Activated CD8-positive, alpha-beta T cell treated with anti-CD3 and anti-CD28 coated beads for 36 hours (primary cell): ENCODE measurements at regions not wholly inside any gene's neighbourhood (a gene's known extent, or its start where the extent isn't known, plus 50 kb on each side); places are given as distances from the start of the nearest gene placed in this dataset.

Experiments used
- ATAC-seq: fragments of 200-7000 bp; cut with Tn5 transposase; one replicate; pipeline ENCODE4 v1.10.0; 2021; ENCODE audit warnings: mild to moderate bottlenecking, moderate library complexity
- CTCF ChIA-PET: fragments of 350-600 bp; sonication (Branson Sonifier 250); formaldehyde crosslinking; loops from one replicate; lab custom pipeline; 2021; ENCODE audit warnings: antibody characterized with exemption; lab: Charles Lee
- POLR2A ChIA-PET: fragments of 350-600 bp; sonication (Branson Sonifier 250); formaldehyde crosslinking; loops from one replicate; lab custom pipeline; 2021; ENCODE audit warnings: antibody characterized with exemption; lab: Charles Lee
- DNase-seq: peaks from one replicate; pipeline ENCODE4 v3.0.0-alpha.2; 2020
- H3K27ac Mint-ChIP-seq: one replicate; pipeline ENCODE4 v1.8.0; 2021; ENCODE audit warnings: mild to moderate bottlenecking, mixed read lengths
- H3K27me3 Mint-ChIP-seq: one replicate; pipeline ENCODE4 v1.8.0; 2021; ENCODE audit warnings: mixed read lengths
- H3K36me3 Mint-ChIP-seq: one replicate; pipeline ENCODE4 v1.8.0; 2021; ENCODE audit warnings: low read depth, mixed read lengths
- H3K4me1 Mint-ChIP-seq: one replicate; pipeline ENCODE4 v1.8.0; 2021; ENCODE audit warnings: low read depth, mixed read lengths
- H3K4me3 Mint-ChIP-seq: one replicate; pipeline ENCODE4 v1.8.0; 2021; ENCODE audit warnings: mild to moderate bottlenecking, moderate library complexity, mixed read lengths
- H3K9me3 Mint-ChIP-seq: one replicate; pipeline ENCODE4 v1.8.0; 2021; ENCODE audit warnings: mixed read lengths
- intact Hi-C: fragments of 100-400 bp; cut with micrococcal nuclease; formaldehyde crosslinking; loops from one replicate; pipeline ENCODE4 v1.10.0; 2022
- TF ChIP-seq, protein P1 (sequence below): fragments of 200-600 bp; IDR thresholded peaks from one replicate; pipeline ENCODE4 v1.8.0; 2022; ENCODE audit warnings: antibody characterized with exemption, mild to moderate bottlenecking

DNA sequence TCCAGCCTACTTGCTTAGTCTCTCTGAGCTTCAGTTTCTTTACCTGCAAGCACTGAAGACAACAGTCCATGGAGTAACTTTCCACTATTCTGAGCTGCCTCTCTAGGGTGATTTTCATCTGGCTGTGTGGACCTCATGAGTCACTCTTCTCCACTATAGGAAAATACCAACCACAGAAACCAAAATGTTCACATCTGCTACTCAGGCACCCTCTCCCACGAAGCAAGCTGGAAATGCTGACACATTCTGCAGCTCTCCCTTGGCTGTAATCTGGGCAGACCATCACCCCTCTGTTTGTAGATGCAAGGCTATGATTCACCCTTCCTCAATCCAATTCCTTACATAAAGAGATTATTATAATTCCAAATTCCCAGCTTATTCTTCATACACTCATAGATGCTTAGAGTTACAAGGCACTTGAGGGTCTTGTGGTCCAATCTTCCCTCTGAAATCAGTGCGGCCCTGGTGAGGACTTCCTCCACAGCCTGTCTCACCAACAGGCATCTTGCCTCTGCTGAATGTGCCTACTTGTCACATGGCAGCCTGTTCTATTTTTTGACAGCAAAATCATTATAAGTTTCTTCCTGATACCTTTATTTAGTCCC is 97.0 kb upstream of the LNX1 start:
- CTCF ChIA-PET, result interaction anchor here (1.5 kb wide), 1 partner anchor 10 kb away, joined by 3 read pairs; no protein-coding TSS in a partner anchor
- peak; percentile 67 for DNase-seq
- H3K4me1 Mint-ChIP-seq, result peaks cover 13% of the 10 kb centered on the region
- no peak overlapping the region for H3K4me3 Mint-ChIP-seq
- H3K36me3 Mint-ChIP-seq, result no peaks in the 10 kb centered on the region
- peak; percentile 88 for ATAC-seq
- TF ChIP-seq, protein P1, sequence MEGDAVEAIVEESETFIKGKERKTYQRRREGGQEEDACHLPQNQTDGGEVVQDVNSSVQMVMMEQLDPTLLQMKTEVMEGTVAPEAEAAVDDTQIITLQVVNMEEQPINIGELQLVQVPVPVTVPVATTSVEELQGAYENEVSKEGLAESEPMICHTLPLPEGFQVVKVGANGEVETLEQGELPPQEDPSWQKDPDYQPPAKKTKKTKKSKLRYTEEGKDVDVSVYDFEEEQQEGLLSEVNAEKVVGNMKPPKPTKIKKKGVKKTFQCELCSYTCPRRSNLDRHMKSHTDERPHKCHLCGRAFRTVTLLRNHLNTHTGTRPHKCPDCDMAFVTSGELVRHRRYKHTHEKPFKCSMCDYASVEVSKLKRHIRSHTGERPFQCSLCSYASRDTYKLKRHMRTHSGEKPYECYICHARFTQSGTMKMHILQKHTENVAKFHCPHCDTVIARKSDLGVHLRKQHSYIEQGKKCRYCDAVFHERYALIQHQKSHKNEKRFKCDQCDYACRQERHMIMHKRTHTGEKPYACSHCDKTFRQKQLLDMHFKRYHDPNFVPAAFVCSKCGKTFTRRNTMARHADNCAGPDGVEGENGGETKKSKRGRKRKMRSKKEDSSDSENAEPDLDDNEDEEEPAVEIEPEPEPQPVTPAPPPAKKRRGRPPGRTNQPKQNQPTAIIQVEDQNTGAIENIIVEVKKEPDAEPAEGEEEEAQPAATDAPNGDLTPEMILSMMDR, result no peak
- intact Hi-C loops, result no loop called here
- H3K9me3 Mint-ChIP-seq, result no peaks in the 10 kb centered on the region
- H3K27me3 Mint-ChIP-seq, result peaks cover 37% of the 10 kb centered on the region
- POLR2A ChIA-PET, result no interaction called here
- peak overlapping the region; percentile 17 for H3K27ac Mint-ChIP-seq

DNA sequence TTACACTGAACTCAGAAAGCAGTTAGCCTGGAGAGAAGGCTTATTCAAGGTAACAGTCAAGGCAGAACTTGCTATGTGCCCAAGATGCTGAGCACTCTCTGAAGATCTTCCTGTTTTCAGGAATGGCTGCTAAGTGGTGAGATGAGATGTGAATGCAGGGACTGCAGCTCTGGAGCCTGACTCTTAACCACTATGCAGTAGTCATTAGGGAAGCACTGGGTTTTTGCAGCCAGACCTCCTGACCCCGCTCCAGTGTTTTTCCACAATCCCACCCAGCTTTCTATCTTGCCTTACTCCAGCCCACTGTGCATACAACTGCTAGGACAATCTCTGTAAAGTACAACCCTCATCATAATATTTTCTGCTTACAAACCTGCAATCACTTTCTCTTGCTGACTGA is 95.2 kb upstream of the LNX1 start:
- CTCF ChIA-PET, result no interaction called here
- Mint-ChIP-seq H3K4me3 (no peak overlapping the region), H3K9me3 (no peaks in the 10 kb centered on the region), H3K27me3 (peaks cover 37% of the 10 kb centered on the region), H3K27ac (no peak overlapping the region), H3K36me3 (no peaks in the 10 kb centered on the region), H3K4me1 (peaks cover 13% of the 10 kb centered on the region)
- intact Hi-C loops, result no loop called here
- DNase-seq (no peak), ATAC-seq (no peak)
- TF ChIP-seq, protein P1, result no peak
- POLR2A ChIA-PET, result no interaction called here

DNA sequence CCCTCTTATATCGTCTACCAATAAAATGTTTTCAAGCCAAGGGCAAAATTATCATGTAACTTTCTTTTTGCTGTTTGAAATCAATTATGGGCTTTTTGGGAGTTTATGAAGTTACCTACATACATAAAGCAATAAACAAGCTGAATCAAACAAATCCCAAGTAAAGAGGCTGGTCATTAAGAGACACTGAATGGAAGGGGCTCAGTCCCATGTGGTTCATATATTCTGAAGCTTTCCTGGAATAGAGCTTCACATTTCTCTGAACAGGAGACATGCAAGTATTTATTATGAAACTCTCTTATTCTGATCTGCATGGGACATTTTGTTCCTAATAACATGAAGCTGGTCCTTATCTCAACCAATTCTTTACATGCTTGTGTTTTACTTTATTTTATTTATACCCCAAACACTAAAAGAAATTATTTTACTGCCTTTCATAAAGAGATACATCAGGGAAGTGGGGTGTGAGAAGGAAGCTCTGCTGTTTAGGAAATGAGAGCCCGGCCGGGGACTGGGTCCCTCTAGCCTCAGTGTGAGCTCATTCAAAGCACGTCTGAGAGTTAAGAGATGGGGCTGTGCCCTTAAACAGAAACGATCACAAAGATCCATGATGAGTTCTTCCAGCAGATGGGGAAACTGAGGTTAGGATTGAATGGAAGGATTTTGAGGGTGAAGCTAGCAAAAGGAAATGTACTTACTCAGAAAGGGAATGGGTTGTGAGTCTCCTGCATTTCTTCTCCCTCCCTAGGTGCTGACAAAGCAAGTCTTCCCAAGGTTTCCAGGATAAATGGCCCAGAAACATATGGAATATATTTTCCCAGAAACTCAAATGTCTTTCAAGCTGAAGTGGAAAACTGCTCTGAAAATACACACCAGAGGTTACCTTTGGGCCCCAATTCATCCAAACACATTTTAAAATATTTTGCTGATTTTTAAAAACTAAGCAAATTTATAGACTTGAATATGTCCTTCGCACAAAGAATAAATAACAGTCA is 93.1 kb upstream of the LNX1 start:
- Mint-ChIP-seq H3K27me3 (peaks cover 23% of the 10 kb centered on the region), H3K9me3 (no peaks in the 10 kb centered on the region)
- intact Hi-C loops, result no loop called here

DNA sequence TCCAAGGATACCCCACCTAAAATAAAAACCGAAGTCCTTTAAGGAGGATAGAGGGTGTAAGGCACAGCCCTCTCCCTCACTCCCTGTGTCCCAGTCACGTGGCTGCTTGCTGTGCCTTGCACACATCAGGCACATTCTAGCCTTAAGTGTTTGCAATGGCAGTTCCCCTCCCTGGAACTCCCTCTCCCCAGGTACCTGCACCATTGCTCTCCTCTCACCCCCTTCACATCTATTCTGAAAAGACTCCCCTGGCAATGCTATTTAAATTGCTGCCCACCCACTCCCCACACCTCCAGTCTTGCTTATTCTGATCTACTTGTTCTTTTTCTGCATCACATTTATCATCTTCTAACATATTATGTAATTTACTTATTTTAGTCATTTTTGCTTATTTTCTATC is 91.6 kb upstream of the LNX1 start:
- no peaks in the 10 kb centered on the region for H3K36me3 Mint-ChIP-seq
- no peak for DNase-seq
- ATAC-seq, result no peak
- no peaks in the 10 kb centered on the region for H3K9me3 Mint-ChIP-seq
- H3K4me1 Mint-ChIP-seq, result peaks cover 4% of the 10 kb centered on the region
- no peak overlapping the region for H3K27ac Mint-ChIP-seq
- ChIA-PET POLR2A (interaction anchor here (0.6 kb wide), 1 partner anchor 11 kb away, joined by 4 read pairs; no protein-coding TSS in a partner anchor), CTCF (no interaction called here)
- intact Hi-C loops, result no loop called here
- H3K4me3 Mint-ChIP-seq, result no peak overlapping the region
- H3K27me3 Mint-ChIP-seq, result peaks cover 23% of the 10 kb centered on the region
- TF ChIP-seq, protein P1, result no peak

More for the DNA sequence above, 93.1 kb upstream of the LNX1 start:
- Mint-ChIP-seq H3K27ac (no peak overlapping the region), H3K36me3 (no peaks in the 10 kb centered on the region), H3K4me1 (peaks cover 13% of the 10 kb centered on the region), H3K4me3 (no peak overlapping the region)
- ATAC-seq, result no peak
- DNase-seq, result no peak
- ChIA-PET POLR2A (no interaction called here), CTCF (no interaction called here)
- TF ChIP-seq, protein P1, result no peak

DNA sequence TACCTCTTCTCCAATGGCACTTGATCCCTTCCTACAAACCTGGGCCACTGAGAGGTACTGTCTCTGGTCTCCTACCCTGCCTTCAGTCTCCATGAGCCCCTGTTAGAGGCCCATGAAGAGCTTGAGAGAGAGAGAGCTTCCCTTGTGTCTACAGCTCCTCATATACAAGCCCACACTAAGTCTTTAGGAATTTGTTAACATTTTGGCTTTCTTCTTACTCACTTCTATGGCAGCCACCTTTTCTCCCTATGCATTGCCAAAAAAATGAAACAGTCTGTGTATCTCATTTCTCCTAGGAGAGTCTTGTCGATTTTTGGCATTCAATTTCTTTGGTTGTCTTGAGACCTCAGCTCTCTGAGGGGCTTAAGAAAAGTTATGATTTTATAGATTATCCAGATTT is 90.9 kb upstream of the LNX1 start:
- no peak for ATAC-seq
- ChIA-PET POLR2A (interaction anchor here (0.6 to 0.7 kb wide), 2 partner anchors 10 to 11 kb away, joined by 3 to 4 read pairs; no protein-coding TSS in a partner anchor), CTCF (no interaction called here)
- TF ChIP-seq, protein P1, result no peak
- no peaks in the 10 kb centered on the region for H3K4me1 Mint-ChIP-seq
- H3K36me3 Mint-ChIP-seq, result no peaks in the 10 kb centered on the region
- H3K9me3 Mint-ChIP-seq, result peaks cover under 1% of the 10 kb centered on the region
- H3K27ac Mint-ChIP-seq, result no peak overlapping the region
- intact Hi-C loops, result no loop called here
- peaks cover 25% of the 10 kb centered on the region for H3K27me3 Mint-ChIP-seq
- no peak for DNase-seq
- no peak overlapping the region for H3K4me3 Mint-ChIP-seq
